ENCODE measurements at regions not wholly inside any gene's neighbourhood (a gene's known extent, or its start where the extent isn't known, plus 50 kb on each side); places are given as distances from the start of the nearest gene placed in this dataset.
"Not testable (repeated sequence)": the region's sequence is repeated elsewhere in the genome, so short reads cannot be mapped to it uniquely, and the experiment has no call there.

DNA sequence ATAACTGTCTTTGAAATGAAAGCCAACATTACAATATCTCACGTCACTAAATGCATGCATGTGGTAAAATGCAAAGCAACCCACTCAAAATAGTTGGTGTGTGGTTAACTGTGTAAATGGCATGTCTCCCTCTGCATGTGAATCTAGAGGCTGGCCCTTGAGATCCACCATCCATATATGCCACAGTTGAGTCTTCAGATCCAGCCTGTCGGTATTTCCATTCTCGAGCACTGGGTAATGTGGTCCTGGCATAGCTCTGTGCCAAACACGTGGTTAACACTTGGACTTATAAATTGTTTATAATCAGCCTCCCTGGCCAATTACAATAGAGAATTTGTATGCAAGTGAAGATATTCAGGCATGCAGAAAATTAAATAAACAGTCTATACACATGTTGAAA, 90.3 kb downstream of the LYZL1 start:
- DNase-seq (ENCODE audit: low read depth in 4 of 6, low spot score in 6 of 6) = peak in 1 of 6 donors; percentile 25
- Histone ChIP-seq H3K4me1 (ENCODE audit: control insufficient read depth, insufficient read depth, low read length) (peaks cover 12% of the 10 kb centered on the region), H3K9me3 (ENCODE audit: control insufficient read depth, insufficient read depth, low read length) (no peaks in the 10 kb centered on the region), H3K27me3 (ENCODE audit: control insufficient read depth, insufficient read depth, low read length) (no peaks in the 10 kb centered on the region), H3K4me3 (ENCODE audit: low read depth, low read length) (no peak overlapping the region), H3K27ac (ENCODE audit: low read depth, low read length) (no peak overlapping the region), H3K36me3 (ENCODE audit: control insufficient read depth, insufficient read depth, low read length) (no peaks in the 10 kb centered on the region)
- WGBS (ENCODE audit: insufficient coverage) = no CpG with 5 or more reads among the region's 4 CpGs

GRCh38 chr10:29379777-29380598, 91.1 kb downstream of the LYZL1 start:
- H3K27ac ChIP-seq (ENCODE audit: low read depth, low read length) = not testable (repeated sequence)
- 71% methylated on average over 8 of the region's 16 CpGs for WGBS (ENCODE audit: insufficient coverage)

GRCh38 chr10:29380599-29381511, 92.0 kb downstream of the LYZL1 start:
- not testable (repeated sequence) for H3K27ac ChIP-seq (ENCODE audit: low read depth, low read length); H3K4me3 ChIP-seq (ENCODE audit: low read depth, low read length); H3K27me3 ChIP-seq (ENCODE audit: control insufficient read depth, insufficient read depth, low read length); H3K9me3 ChIP-seq (ENCODE audit: control insufficient read depth, insufficient read depth, low read length); H3K36me3 ChIP-seq (ENCODE audit: control insufficient read depth, insufficient read depth, low read length)
- peak in 1 of 6 donors; percentile 32 for DNase-seq (ENCODE audit: low read depth in 4 of 6, low spot score in 6 of 6)
- WGBS (ENCODE audit: insufficient coverage) = 33% methylated on average over 1 of the region's 16 CpGs
- H3K4me1 ChIP-seq (ENCODE audit: control insufficient read depth, insufficient read depth, low read length) = peaks cover 12% of the 10 kb centered on the region

More at GRCh38 chr10:29379777-29380598, 91.1 kb downstream of the LYZL1 start:
- peak in 1 of 6 donors; percentile 71 for DNase-seq (ENCODE audit: low read depth in 4 of 6, low spot score in 6 of 6)
- not testable (repeated sequence) for H3K36me3 ChIP-seq (ENCODE audit: control insufficient read depth, insufficient read depth, low read length); H3K4me3 ChIP-seq (ENCODE audit: low read depth, low read length); H3K27me3 ChIP-seq (ENCODE audit: control insufficient read depth, insufficient read depth, low read length); H3K9me3 ChIP-seq (ENCODE audit: control insufficient read depth, insufficient read depth, low read length)
- H3K4me1 ChIP-seq (ENCODE audit: control insufficient read depth, insufficient read depth, low read length) = peaks cover 12% of the 10 kb centered on the region

- no peak overlapping the region for H3K4me3 ChIP-seq (ENCODE audit: low read depth, low read length)
- WGBS (ENCODE audit: insufficient coverage) = no CpG with 5 or more reads among the region's 8 CpGs
- no peaks in the 10 kb centered on the region for H3K36me3 ChIP-seq (ENCODE audit: control insufficient read depth, insufficient read depth, low read length)
- H3K27me3 ChIP-seq (ENCODE audit: control insufficient read depth, insufficient read depth, low read length) = no peaks in the 10 kb centered on the region
- no peak overlapping the region for H3K27ac ChIP-seq (ENCODE audit: low read depth, low read length)
- H3K4me1 ChIP-seq (ENCODE audit: control insufficient read depth, insufficient read depth, low read length) = peaks cover 5% of the 10 kb centered on the region
- no peaks in the 10 kb centered on the region for H3K9me3 ChIP-seq (ENCODE audit: control insufficient read depth, insufficient read depth, low read length)
- DNase-seq (ENCODE audit: low read depth in 4 of 6, low spot score in 6 of 6) = peak in 2 of 6 donors; percentile 55 to 83
These were observed 97.6 kb downstream of the LYZL1 start for GRCh38 chr10:29386342-29386999.

DNA sequence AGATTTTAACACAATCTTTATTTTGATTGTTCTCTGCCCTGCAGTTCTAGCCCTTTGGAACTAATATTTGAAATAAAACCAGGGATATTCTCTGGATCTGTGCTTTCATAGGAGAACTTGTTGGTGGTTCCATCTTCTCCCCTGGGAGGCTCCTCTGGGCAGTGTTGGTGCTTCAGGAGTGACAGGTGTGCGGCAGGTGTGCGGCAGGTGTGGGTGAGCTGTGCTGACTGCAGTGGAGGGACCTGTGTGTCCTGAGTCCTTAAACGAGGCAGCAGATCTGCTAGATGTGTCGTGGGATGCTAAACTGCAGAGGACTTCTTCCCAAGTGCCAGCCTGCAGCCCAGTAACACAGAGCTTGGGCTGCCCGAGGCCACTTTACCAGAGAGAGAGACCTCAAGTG, 98.4 kb downstream of the LYZL1 start:
- no peaks in the 10 kb centered on the region for H3K27me3 ChIP-seq (ENCODE audit: control insufficient read depth, insufficient read depth, low read length)
- no peaks in the 10 kb centered on the region for H3K4me1 ChIP-seq (ENCODE audit: control insufficient read depth, insufficient read depth, low read length)
- WGBS (ENCODE audit: insufficient coverage) = 86% methylated on average over 5 of the region's 5 CpGs
- no peak overlapping the region for H3K4me3 ChIP-seq (ENCODE audit: low read depth, low read length)
- no peak for DNase-seq (ENCODE audit: low read depth in 4 of 6, low spot score in 6 of 6)
- no peaks in the 10 kb centered on the region for H3K36me3 ChIP-seq (ENCODE audit: control insufficient read depth, insufficient read depth, low read length)
- H3K9me3 ChIP-seq (ENCODE audit: control insufficient read depth, insufficient read depth, low read length) = no peaks in the 10 kb centered on the region
- no peak overlapping the region for H3K27ac ChIP-seq (ENCODE audit: low read depth, low read length)

DNA sequence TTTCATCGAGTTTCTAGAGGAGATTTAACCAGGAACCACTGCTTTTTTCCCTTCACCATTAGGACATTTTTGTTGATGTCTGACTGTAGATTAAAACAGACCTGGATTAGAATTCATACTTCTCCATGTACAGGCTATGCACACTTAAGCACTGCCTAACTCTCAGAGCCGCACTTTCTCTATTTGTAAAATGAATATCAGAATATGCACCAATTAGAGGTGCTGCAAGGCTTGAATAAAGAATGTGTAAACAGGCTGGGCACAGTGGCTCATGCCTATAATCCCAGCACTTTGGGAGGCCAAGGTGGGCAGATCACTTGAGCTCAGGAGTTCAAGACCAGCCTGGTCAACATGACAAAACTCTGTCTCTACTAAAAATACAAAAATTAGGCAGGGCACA, 99.2 kb downstream of the LYZL1 start:
- no CpG with 5 or more reads among the region's 2 CpGs for WGBS (ENCODE audit: insufficient coverage)

DNA sequence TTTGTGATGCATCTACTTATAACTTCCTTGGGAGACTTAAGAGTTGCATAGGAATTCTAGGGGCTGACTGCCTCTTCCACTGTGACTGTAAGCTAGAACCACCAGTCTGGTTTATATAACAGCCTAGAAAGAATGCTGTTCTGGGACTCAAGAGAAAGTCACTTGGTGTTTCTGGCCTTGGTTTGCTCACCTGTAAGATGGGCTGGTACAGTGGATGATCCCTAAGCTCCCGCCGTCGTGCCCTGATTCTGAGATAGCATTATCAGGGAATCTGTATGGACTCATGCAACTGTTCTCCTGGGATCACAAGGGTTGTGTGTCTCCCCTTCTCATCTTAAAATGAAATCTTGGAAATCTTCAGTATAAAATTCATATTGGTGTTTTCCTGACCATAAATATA, 100.6 kb downstream of the LYZL1 start:
- Histone ChIP-seq H3K27me3 (ENCODE audit: control insufficient read depth, insufficient read depth, low read length) (no peaks in the 10 kb centered on the region), H3K36me3 (ENCODE audit: control insufficient read depth, insufficient read depth, low read length) (no peaks in the 10 kb centered on the region), H3K4me3 (ENCODE audit: low read depth, low read length) (no peak overlapping the region), H3K27ac (ENCODE audit: low read depth, low read length) (no peak overlapping the region), H3K9me3 (ENCODE audit: control insufficient read depth, insufficient read depth, low read length) (no peaks in the 10 kb centered on the region), H3K4me1 (ENCODE audit: control insufficient read depth, insufficient read depth, low read length) (no peaks in the 10 kb centered on the region)
- WGBS (ENCODE audit: insufficient coverage) = 100% methylated on average over 2 of the region's 3 CpGs
- no peak for DNase-seq (ENCODE audit: low read depth in 4 of 6, low spot score in 6 of 6)

More for the DNA sequence above, 99.2 kb downstream of the LYZL1 start:
- not testable (repeated sequence) for DNase-seq (ENCODE audit: low read depth in 4 of 6, low spot score in 6 of 6); H3K9me3 ChIP-seq (ENCODE audit: control insufficient read depth, insufficient read depth, low read length); H3K36me3 ChIP-seq (ENCODE audit: control insufficient read depth, insufficient read depth, low read length); H3K27me3 ChIP-seq (ENCODE audit: control insufficient read depth, insufficient read depth, low read length); H3K4me3 ChIP-seq (ENCODE audit: low read depth, low read length); H3K4me1 ChIP-seq (ENCODE audit: control insufficient read depth, insufficient read depth, low read length); H3K27ac ChIP-seq (ENCODE audit: low read depth, low read length)

DNA sequence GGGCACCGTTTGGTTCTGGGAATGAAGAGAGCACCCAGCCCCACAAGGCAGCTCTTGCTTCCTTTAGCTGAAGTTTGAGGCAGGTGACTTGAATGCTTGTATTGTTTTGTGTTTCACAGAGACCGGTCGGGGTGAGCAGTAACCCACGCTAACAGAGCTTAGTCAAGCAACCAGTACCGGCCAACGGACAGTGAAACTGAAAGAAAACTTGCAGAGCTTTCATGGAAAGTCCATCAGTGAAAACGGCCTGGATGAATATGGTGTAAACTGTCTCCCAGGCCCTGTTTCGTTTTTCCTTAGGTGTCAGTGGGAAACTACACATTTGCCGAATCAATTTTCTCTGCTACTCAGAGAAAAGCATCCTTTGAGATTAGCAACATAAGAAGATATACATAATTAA, 101.1 kb downstream of the LYZL1 start:
- no peak overlapping the region for H3K27ac ChIP-seq (ENCODE audit: low read depth, low read length)
- no peaks in the 10 kb centered on the region for H3K36me3 ChIP-seq (ENCODE audit: control insufficient read depth, insufficient read depth, low read length)
- H3K27me3 ChIP-seq (ENCODE audit: control insufficient read depth, insufficient read depth, low read length) = no peaks in the 10 kb centered on the region
- no peaks in the 10 kb centered on the region for H3K9me3 ChIP-seq (ENCODE audit: control insufficient read depth, insufficient read depth, low read length)
- no peak overlapping the region for H3K4me3 ChIP-seq (ENCODE audit: low read depth, low read length)
- no peak for DNase-seq (ENCODE audit: low read depth in 4 of 6, low spot score in 6 of 6)
- H3K4me1 ChIP-seq (ENCODE audit: control insufficient read depth, insufficient read depth, low read length) = no peaks in the 10 kb centered on the region
- WGBS (ENCODE audit: insufficient coverage) = 54% methylated on average over 6 of the region's 9 CpGs

GRCh38 chr10:29392376-29393021, 103.6 kb downstream of the LYZL1 start:
- Histone ChIP-seq H3K4me1 (ENCODE audit: control insufficient read depth, insufficient read depth, low read length) (no peaks in the 10 kb centered on the region), H3K9me3 (ENCODE audit: control insufficient read depth, insufficient read depth, low read length) (no peaks in the 10 kb centered on the region), H3K27ac (ENCODE audit: low read depth, low read length) (no peak overlapping the region), H3K4me3 (ENCODE audit: low read depth, low read length) (no peak overlapping the region), H3K36me3 (ENCODE audit: control insufficient read depth, insufficient read depth, low read length) (no peaks in the 10 kb centered on the region), H3K27me3 (ENCODE audit: control insufficient read depth, insufficient read depth, low read length) (no peaks in the 10 kb centered on the region)
- peak in 2 of 6 donors; percentile 62 to 82 for DNase-seq (ENCODE audit: low read depth in 4 of 6, low spot score in 6 of 6)
- WGBS (ENCODE audit: insufficient coverage) = 0% methylated on average over 2 of the region's 4 CpGs
